WTC11 (cell line): ENCODE measurements at regions not wholly inside any gene's neighbourhood (a gene's known extent, or its start where the extent isn't known, plus 50 kb on each side); places are given as distances from the start of the nearest gene placed in this dataset.

Experiments used
- ETV6 ChIP-seq: sonication (generic); formaldehyde crosslinking; IDR thresholded peaks from 2 replicates; pipeline ENCODE4 v1.8.1; 2022; ENCODE audit warnings: mild to moderate bottlenecking, missing genetic modification reagents
- FOXP1 ChIP-seq: sonication (generic); formaldehyde crosslinking; IDR thresholded peaks from 2 replicates; pipeline ENCODE4 v1.8.0; 2022; ENCODE audit warnings: missing genetic modification reagents, mild to moderate bottlenecking, moderate library complexity, borderline replicate concordance
- GRHL2 ChIP-seq: fragments of 250-450 bp; sonication (Bioruptor Pico); IDR thresholded peaks from 2 replicates; pipeline ENCODE4 v1.8.0; 2022; ENCODE audit warnings: mild to moderate bottlenecking, moderate library complexity; ENCODE audit not compliant: insufficient replicate concordance, severe bottlenecking
- TP53 ChIP-seq: sonication (generic); formaldehyde crosslinking; IDR thresholded peaks from 2 replicates; pipeline ENCODE4 v1.8.1; 2023; ENCODE audit warnings: mild to moderate bottlenecking, missing genetic modification reagents
- TF ChIP-seq, protein P1 (sequence below): fragments of 200-600 bp; IDR thresholded peaks from 2 replicates; pipeline ENCODE4 v1.8.0; 2022; ENCODE audit warnings: antibody characterized with exemption
- TF ChIP-seq, protein P2 (sequence below): sonication (generic); formaldehyde crosslinking; conservative IDR thresholded peaks from 2 replicates; pipeline ENCODE4 v1.8.1; 2022; ENCODE audit warnings: mild to moderate bottlenecking, missing genetic modification reagents

DNA sequence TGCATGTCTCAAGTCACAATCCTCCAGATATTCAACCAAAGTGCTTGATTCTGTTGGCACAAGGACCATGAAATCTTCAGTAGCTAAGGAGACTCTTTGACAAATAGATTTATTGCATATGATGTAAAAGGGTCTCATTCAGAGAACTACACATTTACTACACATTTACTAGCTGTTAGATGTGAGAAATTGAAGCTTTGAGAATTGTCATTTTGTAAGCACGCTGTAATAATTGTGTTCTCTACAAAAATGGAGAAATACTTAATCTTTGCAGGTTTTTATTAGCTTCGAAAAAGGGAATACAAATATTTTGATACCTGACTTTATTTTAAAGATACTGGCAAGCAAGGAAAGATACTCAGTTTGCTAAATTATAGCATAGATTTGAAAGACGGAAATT, 70.2 kb upstream of the CHD2 start:
- TF ChIP-seq FOXP1 (CRISPR knock-in tag) = no peak
- TF ChIP-seq, protein P1, sequence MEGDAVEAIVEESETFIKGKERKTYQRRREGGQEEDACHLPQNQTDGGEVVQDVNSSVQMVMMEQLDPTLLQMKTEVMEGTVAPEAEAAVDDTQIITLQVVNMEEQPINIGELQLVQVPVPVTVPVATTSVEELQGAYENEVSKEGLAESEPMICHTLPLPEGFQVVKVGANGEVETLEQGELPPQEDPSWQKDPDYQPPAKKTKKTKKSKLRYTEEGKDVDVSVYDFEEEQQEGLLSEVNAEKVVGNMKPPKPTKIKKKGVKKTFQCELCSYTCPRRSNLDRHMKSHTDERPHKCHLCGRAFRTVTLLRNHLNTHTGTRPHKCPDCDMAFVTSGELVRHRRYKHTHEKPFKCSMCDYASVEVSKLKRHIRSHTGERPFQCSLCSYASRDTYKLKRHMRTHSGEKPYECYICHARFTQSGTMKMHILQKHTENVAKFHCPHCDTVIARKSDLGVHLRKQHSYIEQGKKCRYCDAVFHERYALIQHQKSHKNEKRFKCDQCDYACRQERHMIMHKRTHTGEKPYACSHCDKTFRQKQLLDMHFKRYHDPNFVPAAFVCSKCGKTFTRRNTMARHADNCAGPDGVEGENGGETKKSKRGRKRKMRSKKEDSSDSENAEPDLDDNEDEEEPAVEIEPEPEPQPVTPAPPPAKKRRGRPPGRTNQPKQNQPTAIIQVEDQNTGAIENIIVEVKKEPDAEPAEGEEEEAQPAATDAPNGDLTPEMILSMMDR = no peak
- no peak for TF ChIP-seq ETV6 (CRISPR knock-in tag)
- TF ChIP-seq GRHL2 (CRISPR knock-in tag) = no peak
- TF ChIP-seq, protein P2, sequence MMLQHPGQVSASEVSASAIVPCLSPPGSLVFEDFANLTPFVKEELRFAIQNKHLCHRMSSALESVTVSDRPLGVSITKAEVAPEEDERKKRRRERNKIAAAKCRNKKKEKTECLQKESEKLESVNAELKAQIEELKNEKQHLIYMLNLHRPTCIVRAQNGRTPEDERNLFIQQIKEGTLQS = no peak
- TF ChIP-seq TP53 (CRISPR knock-in tag) = no peak
